ENCODE measurements at regions not wholly inside any gene's neighbourhood (a gene's known extent, or its start where the extent isn't known, plus 50 kb on each side); places are given as distances from the start of the nearest gene placed in this dataset.

DNA sequence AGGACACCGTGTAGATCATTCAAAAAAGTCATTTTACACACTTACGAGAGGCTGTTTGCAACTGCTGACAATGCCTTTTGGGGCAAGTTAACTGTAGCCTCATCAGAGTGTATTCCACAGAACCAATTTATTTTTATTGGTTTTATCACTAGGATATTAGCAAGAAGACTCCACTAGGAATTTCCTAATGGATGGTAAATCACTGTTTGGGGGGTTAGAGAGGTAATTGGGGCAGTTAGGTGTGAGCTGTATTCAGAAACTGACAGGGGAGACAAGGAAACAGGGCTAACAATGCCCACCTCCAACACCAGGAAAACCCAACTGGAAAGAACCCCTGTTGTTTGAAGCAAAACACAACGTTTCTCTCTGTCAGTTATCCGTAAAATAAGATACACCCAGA lies 383.0 kb upstream of the SHH start:
- TF ChIP-seq FOXA1 (IDR thresholded peaks at IDR 0.05) (no peak), GABPA (IDR thresholded peaks at IDR 0.05 in 1 of 2, conservative IDR thresholded peaks at IDR 0.05 in 1 of 2) (no peak), NR2F2 (IDR thresholded peaks at IDR 0.05) (no peak), RXRA (IDR thresholded peaks at IDR 0.05) (no peak), JUND (IDR thresholded peaks at IDR 0.05) (no peak), YY1 (IDR thresholded peaks at IDR 0.05) (no peak)
- TF ChIP-seq, protein P1, sequence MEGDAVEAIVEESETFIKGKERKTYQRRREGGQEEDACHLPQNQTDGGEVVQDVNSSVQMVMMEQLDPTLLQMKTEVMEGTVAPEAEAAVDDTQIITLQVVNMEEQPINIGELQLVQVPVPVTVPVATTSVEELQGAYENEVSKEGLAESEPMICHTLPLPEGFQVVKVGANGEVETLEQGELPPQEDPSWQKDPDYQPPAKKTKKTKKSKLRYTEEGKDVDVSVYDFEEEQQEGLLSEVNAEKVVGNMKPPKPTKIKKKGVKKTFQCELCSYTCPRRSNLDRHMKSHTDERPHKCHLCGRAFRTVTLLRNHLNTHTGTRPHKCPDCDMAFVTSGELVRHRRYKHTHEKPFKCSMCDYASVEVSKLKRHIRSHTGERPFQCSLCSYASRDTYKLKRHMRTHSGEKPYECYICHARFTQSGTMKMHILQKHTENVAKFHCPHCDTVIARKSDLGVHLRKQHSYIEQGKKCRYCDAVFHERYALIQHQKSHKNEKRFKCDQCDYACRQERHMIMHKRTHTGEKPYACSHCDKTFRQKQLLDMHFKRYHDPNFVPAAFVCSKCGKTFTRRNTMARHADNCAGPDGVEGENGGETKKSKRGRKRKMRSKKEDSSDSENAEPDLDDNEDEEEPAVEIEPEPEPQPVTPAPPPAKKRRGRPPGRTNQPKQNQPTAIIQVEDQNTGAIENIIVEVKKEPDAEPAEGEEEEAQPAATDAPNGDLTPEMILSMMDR (IDR thresholded peaks at IDR 0.05; ENCODE audit: low read depth, low read length, missing input control): no peak
- Histone ChIP-seq H3K9ac (ENCODE audit: low read depth in 1 of 2, low read length in 2 of 2) (no peak overlapping the region), H3K27ac (ENCODE audit: low read depth in 1 of 2, low read length in 2 of 2) (no peak overlapping the region), H3K36me3 (ENCODE audit: control insufficient read depth in 4 of 4, insufficient read depth in 3 of 4, low read depth in 1 of 4, low read length in 3 of 4) (no peaks in the 10 kb centered on the region), H3K4me1 (ENCODE audit: control insufficient read depth in 4 of 4, insufficient read depth in 4 of 4, low read length in 3 of 4) (no peaks in the 10 kb centered on the region), H3K9me3 (ENCODE audit: control insufficient read depth in 4 of 4, low read length in 3 of 4) (no peaks in the 10 kb centered on the region), H3K4me3 (ENCODE audit: low read depth in 1 of 3, low read length in 3 of 3) (no peak overlapping the region), H3K27me3 (ENCODE audit: control insufficient read depth in 4 of 4, insufficient read depth in 4 of 4, low read length in 3 of 4) (no peaks in the 10 kb centered on the region)
- WGBS: 76% methylated on average over 4 of the region's 4 CpGs
- DNase-seq (ENCODE audit: low spot score): no peak

DNA sequence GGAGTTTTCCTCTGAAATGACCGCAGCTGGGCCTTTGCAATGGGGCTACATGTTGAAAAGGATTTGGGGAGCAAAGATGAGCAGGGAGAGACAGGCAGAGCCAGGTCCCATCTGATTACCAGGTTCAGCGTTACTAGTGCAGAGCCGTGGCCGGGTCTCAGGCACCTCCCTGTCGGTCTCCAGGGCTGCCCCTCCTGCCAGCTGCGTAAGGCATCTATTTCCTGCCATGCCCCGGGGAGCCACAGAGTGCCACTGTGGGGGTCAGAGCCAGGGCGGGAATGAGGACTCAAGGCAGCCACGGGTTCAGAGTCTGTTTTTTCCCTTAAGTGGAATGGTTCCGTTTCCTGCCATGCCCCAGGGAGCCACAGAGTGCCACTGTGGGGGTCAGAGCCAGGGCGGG lies 382.6 kb upstream of the SHH start:
- no peaks in the 10 kb centered on the region for H3K4me1 ChIP-seq (ENCODE audit: control insufficient read depth in 4 of 4, insufficient read depth in 4 of 4, low read length in 3 of 4)
- WGBS: 73% methylated on average over 11 of the region's 11 CpGs
- no peak overlapping the region for H3K4me3 ChIP-seq (ENCODE audit: low read depth in 1 of 3, low read length in 3 of 3)
- H3K9ac ChIP-seq (ENCODE audit: low read depth in 1 of 2, low read length in 2 of 2): no peak overlapping the region
- H3K27ac ChIP-seq (ENCODE audit: low read depth in 1 of 2, low read length in 2 of 2): no peak overlapping the region
- TF ChIP-seq, protein P2, sequence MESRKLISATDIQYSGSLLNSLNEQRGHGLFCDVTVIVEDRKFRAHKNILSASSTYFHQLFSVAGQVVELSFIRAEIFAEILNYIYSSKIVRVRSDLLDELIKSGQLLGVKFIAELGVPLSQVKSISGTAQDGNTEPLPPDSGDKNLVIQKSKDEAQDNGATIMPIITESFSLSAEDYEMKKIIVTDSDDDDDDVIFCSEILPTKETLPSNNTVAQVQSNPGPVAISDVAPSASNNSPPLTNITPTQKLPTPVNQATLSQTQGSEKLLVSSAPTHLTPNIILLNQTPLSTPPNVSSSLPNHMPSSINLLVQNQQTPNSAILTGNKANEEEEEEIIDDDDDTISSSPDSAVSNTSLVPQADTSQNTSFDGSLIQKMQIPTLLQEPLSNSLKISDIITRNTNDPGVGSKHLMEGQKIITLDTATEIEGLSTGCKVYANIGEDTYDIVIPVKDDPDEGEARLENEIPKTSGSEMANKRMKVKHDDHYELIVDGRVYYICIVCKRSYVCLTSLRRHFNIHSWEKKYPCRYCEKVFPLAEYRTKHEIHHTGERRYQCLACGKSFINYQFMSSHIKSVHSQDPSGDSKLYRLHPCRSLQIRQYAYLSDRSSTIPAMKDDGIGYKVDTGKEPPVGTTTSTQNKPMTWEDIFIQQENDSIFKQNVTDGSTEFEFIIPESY (IDR thresholded peaks at IDR 0.05): no peak
- H3K9me3 ChIP-seq (ENCODE audit: control insufficient read depth in 4 of 4, low read length in 3 of 4): no peaks in the 10 kb centered on the region
- no peaks in the 10 kb centered on the region for H3K36me3 ChIP-seq (ENCODE audit: control insufficient read depth in 4 of 4, insufficient read depth in 3 of 4, low read depth in 1 of 4, low read length in 3 of 4)
- H3K27me3 ChIP-seq (ENCODE audit: control insufficient read depth in 4 of 4, insufficient read depth in 4 of 4, low read length in 3 of 4): no peaks in the 10 kb centered on the region
- DNase-seq (ENCODE audit: low spot score): no peak

DNA sequence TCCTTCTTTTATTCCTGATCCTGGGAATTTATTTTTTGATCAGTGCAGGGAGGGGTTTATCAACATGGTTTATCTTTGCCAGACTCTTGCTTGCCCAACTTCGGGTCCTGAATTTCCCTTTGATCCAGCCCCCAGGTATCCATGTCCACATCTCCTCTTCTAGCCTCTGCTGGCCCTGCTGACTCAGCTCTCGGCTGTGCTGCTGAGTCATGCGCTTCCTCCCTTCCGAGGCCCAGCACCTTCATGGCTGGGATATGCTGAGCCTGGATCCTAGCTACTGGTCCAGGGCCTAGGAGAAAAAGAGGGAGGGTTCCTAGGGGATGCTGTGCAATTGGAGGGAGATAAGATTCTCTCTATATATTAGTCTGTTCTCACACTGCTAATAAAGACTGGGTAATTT lies 380.7 kb upstream of the SHH start:
- DNase-seq (ENCODE audit: low spot score): no peak
- 88% methylated on average over 4 of the region's 4 CpGs for WGBS

More for the DNA sequence above, 380.7 kb upstream of the SHH start:
- Histone ChIP-seq H3K4me1 (ENCODE audit: control insufficient read depth in 4 of 4, insufficient read depth in 4 of 4, low read length in 3 of 4) (no peaks in the 10 kb centered on the region), H3K9ac (ENCODE audit: low read depth in 1 of 2, low read length in 2 of 2) (no peak overlapping the region), H3K27ac (ENCODE audit: low read depth in 1 of 2, low read length in 2 of 2) (no peak overlapping the region), H3K36me3 (ENCODE audit: control insufficient read depth in 4 of 4, insufficient read depth in 3 of 4, low read depth in 1 of 4, low read length in 3 of 4) (no peaks in the 10 kb centered on the region), H3K4me3 (ENCODE audit: low read depth in 1 of 3, low read length in 3 of 3) (no peak overlapping the region), H3K27me3 (ENCODE audit: control insufficient read depth in 4 of 4, insufficient read depth in 4 of 4, low read length in 3 of 4) (no peaks in the 10 kb centered on the region), H3K9me3 (ENCODE audit: control insufficient read depth in 4 of 4, low read length in 3 of 4) (no peaks in the 10 kb centered on the region)
- TF ChIP-seq FOXA1 (IDR thresholded peaks at IDR 0.05) (no peak), RAD21 (IDR thresholded peaks at IDR 0.05) (no peak), TAF1 (conservative IDR thresholded peaks at IDR 0.05) (no peak), GABPA (IDR thresholded peaks at IDR 0.05 in 1 of 2, conservative IDR thresholded peaks at IDR 0.05 in 1 of 2) (no peak), HNF4G (IDR thresholded peaks at IDR 0.05) (no peak), YY1 (IDR thresholded peaks at IDR 0.05) (no peak), EGR1 (IDR thresholded peaks at IDR 0.05; ENCODE audit: low read depth in 2 of 2) (no peak), SP1 (IDR thresholded peaks at IDR 0.05) (no peak), JUND (IDR thresholded peaks at IDR 0.05) (no peak), NR2F2 (IDR thresholded peaks at IDR 0.05) (no peak), HNF4A (conservative IDR thresholded peaks at IDR 0.05) (no peak)
- TF ChIP-seq, protein P1 (IDR thresholded peaks at IDR 0.05; ENCODE audit: low read depth, low read length, missing input control): no peak
- TF ChIP-seq, protein P3, sequence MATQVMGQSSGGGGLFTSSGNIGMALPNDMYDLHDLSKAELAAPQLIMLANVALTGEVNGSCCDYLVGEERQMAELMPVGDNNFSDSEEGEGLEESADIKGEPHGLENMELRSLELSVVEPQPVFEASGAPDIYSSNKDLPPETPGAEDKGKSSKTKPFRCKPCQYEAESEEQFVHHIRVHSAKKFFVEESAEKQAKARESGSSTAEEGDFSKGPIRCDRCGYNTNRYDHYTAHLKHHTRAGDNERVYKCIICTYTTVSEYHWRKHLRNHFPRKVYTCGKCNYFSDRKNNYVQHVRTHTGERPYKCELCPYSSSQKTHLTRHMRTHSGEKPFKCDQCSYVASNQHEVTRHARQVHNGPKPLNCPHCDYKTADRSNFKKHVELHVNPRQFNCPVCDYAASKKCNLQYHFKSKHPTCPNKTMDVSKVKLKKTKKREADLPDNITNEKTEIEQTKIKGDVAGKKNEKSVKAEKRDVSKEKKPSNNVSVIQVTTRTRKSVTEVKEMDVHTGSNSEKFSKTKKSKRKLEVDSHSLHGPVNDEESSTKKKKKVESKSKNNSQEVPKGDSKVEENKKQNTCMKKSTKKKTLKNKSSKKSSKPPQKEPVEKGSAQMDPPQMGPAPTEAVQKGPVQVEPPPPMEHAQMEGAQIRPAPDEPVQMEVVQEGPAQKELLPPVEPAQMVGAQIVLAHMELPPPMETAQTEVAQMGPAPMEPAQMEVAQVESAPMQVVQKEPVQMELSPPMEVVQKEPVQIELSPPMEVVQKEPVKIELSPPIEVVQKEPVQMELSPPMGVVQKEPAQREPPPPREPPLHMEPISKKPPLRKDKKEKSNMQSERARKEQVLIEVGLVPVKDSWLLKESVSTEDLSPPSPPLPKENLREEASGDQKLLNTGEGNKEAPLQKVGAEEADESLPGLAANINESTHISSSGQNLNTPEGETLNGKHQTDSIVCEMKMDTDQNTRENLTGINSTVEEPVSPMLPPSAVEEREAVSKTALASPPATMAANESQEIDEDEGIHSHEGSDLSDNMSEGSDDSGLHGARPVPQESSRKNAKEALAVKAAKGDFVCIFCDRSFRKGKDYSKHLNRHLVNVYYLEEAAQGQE (IDR thresholded peaks at IDR 0.05): no peak
- TF ChIP-seq, protein P2 (IDR thresholded peaks at IDR 0.05): no peak
- TF ChIP-seq, protein P4, sequence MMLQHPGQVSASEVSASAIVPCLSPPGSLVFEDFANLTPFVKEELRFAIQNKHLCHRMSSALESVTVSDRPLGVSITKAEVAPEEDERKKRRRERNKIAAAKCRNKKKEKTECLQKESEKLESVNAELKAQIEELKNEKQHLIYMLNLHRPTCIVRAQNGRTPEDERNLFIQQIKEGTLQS (IDR thresholded peaks at IDR 0.05): no peak
